GM12865 (cell line): ENCODE measurements at regions not wholly inside any gene's neighbourhood (a gene's known extent, or its start where the extent isn't known, plus 50 kb on each side); places are given as distances from the start of the nearest gene placed in this dataset.

Experiments used
- DNase-seq: peaks from one replicate; pipeline ENCODE4 v3.0.0; 2010; ENCODE audit warnings: low read depth
- H3K4me3 ChIP-seq: 2 replicates; pipeline ENCODE4 v1.5.1; 2011; ENCODE audit warnings: mild to moderate bottlenecking, low read depth, low read length, control low read depth
- TF ChIP-seq, protein P1 (sequence below): IDR thresholded peaks from 2 replicates; pipeline ENCODE4 v1.5.1; 2011; ENCODE audit warnings: low read length, control low read depth, low read depth, inconsistent platforms; ENCODE audit not compliant: insufficient read depth; ENCODE audit errors: missing control alignments

DNA sequence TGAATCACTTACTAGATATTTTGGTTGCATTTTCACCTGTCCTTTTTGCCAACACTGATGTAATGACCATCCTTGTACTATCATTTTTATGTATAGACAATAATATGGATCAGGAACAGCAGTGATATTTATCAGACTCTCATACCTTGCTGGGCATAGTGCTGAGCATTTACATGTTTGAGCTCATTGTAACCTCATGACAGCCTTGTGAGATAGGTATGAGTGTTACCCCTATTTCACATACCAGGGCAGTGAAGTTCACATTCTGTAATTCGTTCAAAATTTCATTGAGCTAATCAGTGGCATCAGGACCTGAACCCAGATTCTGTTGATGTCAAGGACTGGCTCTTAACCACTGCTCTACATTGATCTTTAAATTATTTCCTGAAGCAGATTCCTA is 221.5 kb upstream of the TBL1XR1 start:
- TF ChIP-seq, protein P1, sequence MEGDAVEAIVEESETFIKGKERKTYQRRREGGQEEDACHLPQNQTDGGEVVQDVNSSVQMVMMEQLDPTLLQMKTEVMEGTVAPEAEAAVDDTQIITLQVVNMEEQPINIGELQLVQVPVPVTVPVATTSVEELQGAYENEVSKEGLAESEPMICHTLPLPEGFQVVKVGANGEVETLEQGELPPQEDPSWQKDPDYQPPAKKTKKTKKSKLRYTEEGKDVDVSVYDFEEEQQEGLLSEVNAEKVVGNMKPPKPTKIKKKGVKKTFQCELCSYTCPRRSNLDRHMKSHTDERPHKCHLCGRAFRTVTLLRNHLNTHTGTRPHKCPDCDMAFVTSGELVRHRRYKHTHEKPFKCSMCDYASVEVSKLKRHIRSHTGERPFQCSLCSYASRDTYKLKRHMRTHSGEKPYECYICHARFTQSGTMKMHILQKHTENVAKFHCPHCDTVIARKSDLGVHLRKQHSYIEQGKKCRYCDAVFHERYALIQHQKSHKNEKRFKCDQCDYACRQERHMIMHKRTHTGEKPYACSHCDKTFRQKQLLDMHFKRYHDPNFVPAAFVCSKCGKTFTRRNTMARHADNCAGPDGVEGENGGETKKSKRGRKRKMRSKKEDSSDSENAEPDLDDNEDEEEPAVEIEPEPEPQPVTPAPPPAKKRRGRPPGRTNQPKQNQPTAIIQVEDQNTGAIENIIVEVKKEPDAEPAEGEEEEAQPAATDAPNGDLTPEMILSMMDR = no peak
- DNase-seq = no peak
- no peak overlapping the region for H3K4me3 ChIP-seq

DNA sequence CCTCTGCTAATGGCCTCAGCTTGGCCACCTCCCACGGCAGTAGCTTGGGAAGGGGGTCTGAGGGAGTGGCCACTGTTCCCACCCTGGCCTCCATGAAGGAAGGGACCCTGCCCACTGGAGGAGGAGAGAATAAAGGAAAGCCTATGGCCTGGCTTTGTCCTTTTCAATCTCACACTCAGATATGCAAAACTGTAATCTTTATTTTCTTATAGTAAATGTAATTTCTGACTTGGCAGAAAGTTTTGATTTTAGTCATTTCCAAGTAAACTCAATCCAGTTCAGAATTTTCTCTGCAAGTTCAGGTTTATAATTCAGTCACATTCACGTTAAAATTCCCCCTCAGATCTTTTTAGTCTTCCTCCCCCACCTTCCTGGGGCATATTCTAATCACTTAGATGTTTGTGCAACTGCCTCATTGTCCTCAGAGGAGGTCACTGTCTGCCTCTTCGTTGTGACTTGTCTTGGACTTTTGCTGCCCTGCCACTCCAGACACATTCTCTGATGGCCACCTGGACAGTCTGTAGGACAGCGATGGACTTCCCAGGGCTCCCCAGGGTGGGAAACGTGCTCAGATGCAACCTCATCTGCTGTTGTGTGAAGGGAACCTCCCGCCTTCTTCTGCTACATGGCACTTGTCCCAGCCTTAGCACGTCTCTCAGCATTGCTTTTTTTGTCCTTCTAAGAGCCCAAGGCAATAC is 222.8 kb upstream of the TBL1XR1 start:
- no peak overlapping the region for H3K4me3 ChIP-seq
- TF ChIP-seq, protein P1 = no peak
- DNase-seq = peak; percentile 50

DNA sequence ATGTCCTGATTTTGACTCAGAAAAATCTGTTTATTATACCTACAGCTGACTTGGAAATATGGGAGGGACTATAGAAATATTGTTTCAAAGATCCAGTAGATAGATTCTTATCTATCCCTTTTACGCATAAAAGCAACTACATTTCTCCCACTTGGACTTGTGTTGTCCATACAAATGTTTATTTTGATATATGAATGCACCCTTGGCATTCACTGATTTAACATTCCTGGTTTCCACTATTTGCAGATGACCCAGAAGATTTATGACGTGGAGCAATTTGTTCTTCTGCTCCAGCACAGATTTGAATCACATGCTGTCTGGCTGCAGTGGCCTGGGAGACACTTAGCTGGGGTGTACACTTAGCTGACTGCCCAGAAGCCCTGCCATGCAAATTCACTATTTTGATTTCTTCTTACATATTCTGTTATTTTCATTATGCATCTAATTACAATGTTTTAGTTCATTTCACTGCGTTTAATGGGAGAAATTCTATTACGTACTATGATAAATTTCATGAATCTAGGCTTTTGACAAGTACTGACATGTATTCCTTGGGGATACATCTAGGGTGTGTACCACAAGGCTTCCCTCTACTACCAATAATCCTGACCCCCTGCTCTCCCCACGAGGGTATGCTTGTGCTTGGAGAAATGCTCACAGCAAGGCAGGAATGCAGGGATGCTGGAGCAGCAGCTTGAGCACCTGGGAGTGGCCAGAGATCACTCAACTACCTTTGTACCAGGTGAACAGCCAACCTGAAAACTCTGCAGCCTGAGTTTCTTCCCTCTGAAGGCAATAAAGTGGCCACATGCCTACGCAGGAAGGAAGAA is 223.6 kb upstream of the TBL1XR1 start:
- TF ChIP-seq, protein P1 = no peak
- H3K4me3 ChIP-seq = no peak overlapping the region
- no peak for DNase-seq

DNA sequence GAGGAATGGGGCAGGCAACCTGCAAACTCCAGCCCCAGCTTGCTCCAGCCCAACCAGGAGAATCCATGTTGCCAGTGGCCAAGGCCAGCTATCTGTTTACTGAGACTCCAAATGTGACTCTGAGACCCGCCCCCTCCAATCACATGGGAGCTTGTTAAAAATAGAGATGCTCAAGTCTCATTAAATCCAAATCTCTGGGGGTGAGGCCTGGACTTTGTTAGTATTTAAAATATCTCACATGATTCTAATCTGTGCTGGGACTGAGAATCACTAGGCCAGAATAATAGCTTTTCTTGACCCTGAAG is 224.2 kb upstream of the TBL1XR1 start:
- TF ChIP-seq, protein P1 = no peak

DNA sequence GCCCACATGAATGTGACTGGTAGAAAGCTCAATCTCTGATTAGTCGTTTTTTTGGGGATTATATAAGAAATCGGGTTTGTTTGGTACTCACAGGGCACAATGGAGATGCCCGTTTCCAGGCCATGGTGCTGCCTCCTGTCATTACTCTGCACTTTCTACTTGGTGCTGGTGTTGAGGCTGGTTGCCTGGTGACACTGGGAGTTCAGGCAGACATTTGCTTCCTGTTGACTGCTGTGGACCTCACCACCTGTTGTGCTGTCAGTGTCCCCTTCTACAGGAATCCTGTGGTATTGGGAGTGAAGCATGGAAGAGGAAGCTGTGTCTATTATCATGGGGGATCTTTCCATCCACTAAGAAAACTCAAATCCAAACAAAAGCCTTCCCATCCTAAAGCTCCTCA is 227.2 kb upstream of the TBL1XR1 start:
- no peak overlapping the region for H3K4me3 ChIP-seq
- TF ChIP-seq, protein P1 = no peak
- no peak for DNase-seq

More for the DNA sequence above, 224.2 kb upstream of the TBL1XR1 start:
- H3K4me3 ChIP-seq = no peak overlapping the region
- no peak for DNase-seq

DNA sequence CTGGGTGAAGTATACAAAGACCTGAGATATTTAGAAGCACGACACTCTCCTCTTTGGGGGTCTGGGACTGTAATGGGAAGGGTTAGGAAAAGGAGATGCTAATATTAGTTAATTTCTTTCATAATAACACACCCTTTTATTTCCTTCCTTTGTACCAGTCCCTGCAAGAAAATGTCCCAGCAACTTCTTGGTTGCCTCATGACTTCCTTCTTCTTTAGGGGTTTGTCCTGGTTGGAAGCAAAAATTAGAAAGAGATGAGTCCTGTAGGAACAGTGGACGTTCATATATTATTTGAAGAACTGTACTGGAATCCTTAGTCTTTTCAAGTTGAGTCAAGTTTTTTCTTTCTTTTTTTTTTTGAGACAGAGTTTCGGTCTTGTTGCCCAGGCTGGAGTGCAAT is 227.8 kb upstream of the TBL1XR1 start:
- no peak for DNase-seq
- TF ChIP-seq, protein P1 = no peak
- no peak overlapping the region for H3K4me3 ChIP-seq
